DND-41 (cell line): ENCODE measurements at regions not wholly inside any gene's neighbourhood (a gene's known extent, or its start where the extent isn't known, plus 50 kb on each side); places are given as distances from the start of the nearest gene placed in this dataset.

ENCODE experiments used
- CTCF ChIP-seq: IDR thresholded peaks from 2 replicates; pipeline ENCODE4 v1.5.1; 2012; ENCODE audit warnings: borderline replicate concordance, low read length, moderate library complexity, mild to moderate bottlenecking; ENCODE audit not compliant: poor library complexity, severe bottlenecking; ENCODE audit errors: extremely low read depth
- EZH2 ChIP-seq: IDR thresholded peaks from 3 replicates; pipeline ENCODE4 v1.6.1; 2012; ENCODE audit warnings: borderline replicate concordance, low read depth, mild to moderate bottlenecking, moderate library complexity, low read length, inconsistent platforms; ENCODE audit not compliant: severe bottlenecking

- TF ChIP-seq CTCF, result no peak
- no peak for TF ChIP-seq EZH2
These were observed 486.9 kb upstream of the ITGA1 start for GRCh38 chr5:52300703-52301372.
